Astrocyte (in vitro differentiated cells and primary cell): ENCODE measurements at regions not wholly inside any gene's neighbourhood (a gene's known extent, or its start where the extent isn't known, plus 50 kb on each side); places are given as distances from the start of the nearest gene placed in this dataset.

Experiments used
- DNase-seq: peaks from one replicate; pipeline ENCODE4 v3.0.0-alpha.2; 2010; ENCODE audit warnings: low read depth
- FAIRE-seq: peaks from 2 replicates; lab custom pipeline; 2011; peaks lifted over from hg19 to GRCh38; lab: Jason Lieb, UNC
- H2AFZ ChIP-seq: 2 replicates; pipeline ENCODE4 v1.6.0; 2012; ENCODE audit warnings: low read depth, low read length, inconsistent platforms
- H3K27ac ChIP-seq: 2 replicates; pipeline ENCODE4 v1.5.1; 2011; ENCODE audit warnings: low read depth, low read length, inconsistent platforms
- H3K27me3 ChIP-seq: 2 replicates; pipeline ENCODE4 v1.6.0; 2011; ENCODE audit warnings: low read length, inconsistent platforms; ENCODE audit not compliant: insufficient read depth
- H3K36me3 ChIP-seq: 2 replicates; pipeline ENCODE4 v1.5.1; 2011; ENCODE audit warnings: low read length, inconsistent platforms; ENCODE audit not compliant: insufficient read depth
- H3K4me1 ChIP-seq: 2 replicates; pipeline ENCODE4 v1.5.1; 2011; ENCODE audit warnings: low read length, inconsistent platforms; ENCODE audit not compliant: insufficient read depth
- H3K4me2 ChIP-seq: 2 replicates; pipeline ENCODE4 v1.6.0; 2012; ENCODE audit warnings: low read length, inconsistent platforms
- H3K4me3 ChIP-seq: 2 replicates; pipeline ENCODE4 v1.5.1; 2011; ENCODE audit warnings: low read depth, mild to moderate bottlenecking, low read length, inconsistent platforms; ENCODE audit not compliant: insufficient read depth
- H3K79me2 ChIP-seq: 2 replicates; pipeline ENCODE4 v1.6.0; 2012; ENCODE audit warnings: mild to moderate bottlenecking, low read length, inconsistent platforms; ENCODE audit not compliant: insufficient read depth
- H3K9ac ChIP-seq: 2 replicates; pipeline ENCODE4 v1.6.0; 2012; ENCODE audit warnings: mild to moderate bottlenecking, low read length, inconsistent platforms
- H3K9me3 ChIP-seq: 2 replicates; pipeline ENCODE4 v1.5.1; 2012; ENCODE audit warnings: low read depth, mild to moderate bottlenecking, low read length, inconsistent platforms; ENCODE audit not compliant: insufficient read depth
- H4K20me1 ChIP-seq: 2 replicates; pipeline ENCODE4 v1.6.0; 2012; ENCODE audit warnings: low read length, inconsistent platforms; ENCODE audit not compliant: insufficient read depth
- H3K27ac Mint-ChIP-seq: one replicate; pipeline ENCODE4 v1.8.0; 2021; ENCODE audit warnings: mild to moderate bottlenecking, mixed read lengths; ENCODE audit not compliant: unreplicated experiment
- H3K27me3 Mint-ChIP-seq: one replicate; pipeline ENCODE4 v1.8.0; 2021; ENCODE audit warnings: low read depth, mixed read lengths; ENCODE audit not compliant: unreplicated experiment
- H3K36me3 Mint-ChIP-seq: one replicate; pipeline ENCODE4 v1.8.0; 2021; ENCODE audit warnings: low read depth, mixed read lengths; ENCODE audit not compliant: unreplicated experiment
- H3K4me1 Mint-ChIP-seq: one replicate; pipeline ENCODE4 v1.8.0; 2021; ENCODE audit warnings: low read depth, mixed read lengths; ENCODE audit not compliant: unreplicated experiment
- H3K4me3 Mint-ChIP-seq: one replicate; pipeline ENCODE4 v1.8.0; 2021; ENCODE audit warnings: mild to moderate bottlenecking, moderate library complexity, mixed read lengths; ENCODE audit not compliant: unreplicated experiment
- H3K9me3 Mint-ChIP-seq: one replicate; pipeline ENCODE4 v1.8.0; 2021; ENCODE audit warnings: mild to moderate bottlenecking, mixed read lengths; ENCODE audit not compliant: unreplicated experiment
- CTCF ChIP-seq: IDR thresholded peaks from 2 replicates; pipeline ENCODE4 v1.5.1; 2011; ENCODE audit warnings: low read depth, mild to moderate bottlenecking, inconsistent platforms, low read length, moderate library complexity; ENCODE audit not compliant: insufficient read depth
- EZH2 ChIP-seq: IDR thresholded peaks from 2 replicates; pipeline ENCODE4 v1.6.1; 2012; ENCODE audit warnings: mild to moderate bottlenecking, low read length, inconsistent platforms; ENCODE audit not compliant: insufficient read depth

- no peaks in the 10 kb centered on the region for H3K36me3 ChIP-seq
- peaks cover 4% of the 10 kb centered on the region for H3K9me3 Mint-ChIP-seq
- no peak for FAIRE-seq
Measured at GRCh38 chr2:4020153-4020552, 316.8 kb downstream of the DCDC2C start.

DNA sequence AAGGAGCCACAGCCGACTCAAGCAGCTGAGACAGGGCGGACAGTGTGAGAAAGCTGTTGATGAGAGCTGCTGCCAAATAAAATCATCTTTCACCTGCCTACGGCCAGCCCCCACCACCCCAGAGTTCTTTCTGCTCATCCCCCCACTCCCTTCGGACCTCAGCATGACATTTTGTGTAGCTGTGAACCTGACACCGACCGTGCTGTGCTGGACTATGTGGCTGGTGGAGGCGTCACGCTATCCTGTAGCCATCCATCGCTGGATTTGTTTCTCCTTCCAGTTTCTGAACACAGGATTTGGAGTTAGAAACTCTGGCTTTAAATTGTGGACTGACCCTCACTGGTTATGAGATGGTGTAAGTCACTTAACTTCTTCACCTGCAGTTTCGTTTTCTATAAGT is 317.3 kb downstream of the DCDC2C start:
- H3K27me3 Mint-ChIP-seq = no peaks in the 10 kb centered on the region
- Histone ChIP-seq H4K20me1 (no peaks in the 10 kb centered on the region), H3K9me3 (no peaks in the 10 kb centered on the region), H3K36me3 (no peaks in the 10 kb centered on the region), H3K9ac (no peak overlapping the region), H3K27ac (no peak overlapping the region), H3K4me1 (no peaks in the 10 kb centered on the region), H2AFZ (no peak overlapping the region), H3K4me2 (no peak overlapping the region), H3K4me3 (no peak overlapping the region), H3K27me3 (no peaks in the 10 kb centered on the region), H3K79me2 (no peaks in the 10 kb centered on the region)
- TF ChIP-seq EZH2 (no peak), CTCF (no peak)
- H3K9me3 Mint-ChIP-seq = peaks cover 4% of the 10 kb centered on the region
- H3K36me3 Mint-ChIP-seq = no peaks in the 10 kb centered on the region
- FAIRE-seq = no peak
- no peak overlapping the region for H3K27ac Mint-ChIP-seq
- no peaks in the 10 kb centered on the region for H3K4me1 Mint-ChIP-seq
- no peak for DNase-seq
- no peak overlapping the region for H3K4me3 Mint-ChIP-seq

More at GRCh38 chr2:4020153-4020552, 316.8 kb downstream of the DCDC2C start:
- Mint-ChIP-seq H3K27me3 (no peaks in the 10 kb centered on the region), H3K36me3 (no peaks in the 10 kb centered on the region), H3K4me3 (no peak overlapping the region), H3K4me1 (no peaks in the 10 kb centered on the region), H3K27ac (no peak overlapping the region)
- TF ChIP-seq EZH2 = no peak
- DNase-seq = no peak
- H3K27me3 ChIP-seq = no peaks in the 10 kb centered on the region
- H3K4me2 ChIP-seq = no peak overlapping the region
- no peak overlapping the region for H2AFZ ChIP-seq
- no peaks in the 10 kb centered on the region for H3K4me1 ChIP-seq
- no peaks in the 10 kb centered on the region for H3K79me2 ChIP-seq
- H3K4me3 ChIP-seq = no peak overlapping the region
- peaks cover 3% of the 10 kb centered on the region for H3K9me3 ChIP-seq
- H3K27ac ChIP-seq = no peak overlapping the region
- no peaks in the 10 kb centered on the region for H4K20me1 ChIP-seq
- H3K9ac ChIP-seq = no peak overlapping the region

DNA sequence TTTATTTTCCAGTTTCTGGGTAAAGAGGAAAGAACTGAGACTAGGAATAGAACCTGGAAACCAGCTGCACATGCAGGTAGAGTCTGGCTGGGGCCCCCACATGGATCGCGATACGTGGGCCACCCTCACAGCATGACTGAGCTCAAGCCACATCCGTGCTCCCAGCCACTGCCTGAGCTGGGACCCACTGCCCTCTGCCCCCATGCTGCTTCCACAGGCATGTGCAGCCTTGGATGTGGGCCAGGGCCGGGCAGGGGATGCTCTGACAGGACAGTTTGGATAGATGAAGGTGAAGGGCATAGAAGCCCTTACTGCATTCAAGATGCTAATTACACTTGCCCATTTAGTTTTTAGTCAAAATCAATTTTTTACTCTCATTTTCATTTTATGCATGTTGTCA is 321.2 kb downstream of the DCDC2C start:
- Histone ChIP-seq H3K9me3 (no peaks in the 10 kb centered on the region), H3K4me1 (no peaks in the 10 kb centered on the region), H3K27me3 (no peaks in the 10 kb centered on the region), H3K27ac (no peak overlapping the region), H3K4me3 (no peak overlapping the region), H3K9ac (no peak overlapping the region), H4K20me1 (no peaks in the 10 kb centered on the region), H3K36me3 (no peaks in the 10 kb centered on the region), H3K79me2 (no peaks in the 10 kb centered on the region), H3K4me2 (no peak overlapping the region), H2AFZ (no peak overlapping the region)
- Mint-ChIP-seq H3K9me3 (peaks cover 5% of the 10 kb centered on the region), H3K4me1 (no peaks in the 10 kb centered on the region), H3K27me3 (no peaks in the 10 kb centered on the region), H3K36me3 (no peaks in the 10 kb centered on the region), H3K4me3 (no peak overlapping the region), H3K27ac (no peak overlapping the region)
- DNase-seq (no peak), FAIRE-seq (no peak)
- TF ChIP-seq CTCF = no peak
- TF ChIP-seq EZH2 = no peak
